Endodermal cell (in vitro differentiated cells): ENCODE measurements at regions not wholly inside any gene's neighbourhood (a gene's known extent, or its start where the extent isn't known, plus 50 kb on each side); places are given as distances from the start of the nearest gene placed in this dataset.

ENCODE experiments used
- DNase-seq: peaks from one replicate; pipeline ENCODE4 v3.0.0-alpha.2; 2017
- H3K27ac ChIP-seq: 2 replicates; pipeline ENCODE4 v1.5.1; 2013; ENCODE audit warnings: mild to moderate bottlenecking, low read depth, low read length, moderate library complexity
- H3K27me3 ChIP-seq: 2 replicates; pipeline ENCODE4 v1.6.1; 2013; ENCODE audit warnings: mild to moderate bottlenecking, low read length, moderate library complexity; ENCODE audit not compliant: insufficient read depth, control insufficient read depth, poor library complexity, severe bottlenecking
- H3K36me3 ChIP-seq: 2 replicates; pipeline ENCODE4 v1.7.0; 2013; ENCODE audit warnings: mild to moderate bottlenecking, low read length, moderate library complexity; ENCODE audit not compliant: control insufficient read depth, insufficient read depth
- H3K4me1 ChIP-seq: one replicate; pipeline ENCODE4 v1.7.0; 2013; ENCODE audit warnings: low read length; ENCODE audit not compliant: control insufficient read depth, insufficient read depth
- H3K4me3 ChIP-seq: 2 replicates; pipeline ENCODE4 v1.5.1; 2013; ENCODE audit warnings: mild to moderate bottlenecking, low read length, moderate library complexity
- H3K9ac ChIP-seq: 2 replicates; pipeline ENCODE4 v1.6.1; 2013; ENCODE audit warnings: mild to moderate bottlenecking, low read length, moderate library complexity; ENCODE audit not compliant: poor library complexity, severe bottlenecking; ENCODE audit errors: extremely low read depth
- H3K9me3 ChIP-seq: 2 replicates; pipeline ENCODE4 v1.6.1; 2013; ENCODE audit warnings: mild to moderate bottlenecking, low read length, moderate library complexity; ENCODE audit not compliant: control insufficient read depth
- H3K27ac Mint-ChIP-seq: 2 replicates; pipeline ENCODE4 v1.8.0; 2020; ENCODE audit warnings: mixed read lengths
- H3K27me3 Mint-ChIP-seq: 2 replicates; pipeline ENCODE4 v1.8.0; 2021; ENCODE audit warnings: mild to moderate bottlenecking, mixed read lengths; ENCODE audit not compliant: insufficient read depth
- H3K36me3 Mint-ChIP-seq: 2 replicates; pipeline ENCODE4 v1.8.0; 2020; ENCODE audit warnings: low read depth, mixed read lengths
- H3K4me1 Mint-ChIP-seq: 2 replicates; pipeline ENCODE4 v1.8.0; 2020; ENCODE audit warnings: mixed read lengths
- H3K4me3 Mint-ChIP-seq: 2 replicates; pipeline ENCODE4 v1.8.0; 2020; ENCODE audit warnings: mild to moderate bottlenecking, moderate library complexity, mixed read lengths
- H3K9me3 Mint-ChIP-seq: 2 replicates; pipeline ENCODE4 v1.8.0; 2020; ENCODE audit warnings: mild to moderate bottlenecking, mixed read lengths
- WGBS, 2 experiments: methylation state at CpG; one replicate each; pipeline versions ENCODE4 v1.1.5 to v1.1.7; 2013; ENCODE audit warnings: missing lambda C conversion rate in 2 of 2, mixed read lengths in 1 of 2; ENCODE audit not compliant: insufficient coverage in 1 of 2, insufficient read length in 1 of 2; 5-methylcytosine and 5-hydroxymethylcytosine counted together
- TF ChIP-seq, protein P1 (sequence below): fragments of 200-600 bp; sonication (generic); conservative IDR thresholded peaks from 2 replicates; pipeline ENCODE4 v1.5.0; 2021; ENCODE audit warnings: antibody characterized with exemption, mild to moderate bottlenecking

DNA sequence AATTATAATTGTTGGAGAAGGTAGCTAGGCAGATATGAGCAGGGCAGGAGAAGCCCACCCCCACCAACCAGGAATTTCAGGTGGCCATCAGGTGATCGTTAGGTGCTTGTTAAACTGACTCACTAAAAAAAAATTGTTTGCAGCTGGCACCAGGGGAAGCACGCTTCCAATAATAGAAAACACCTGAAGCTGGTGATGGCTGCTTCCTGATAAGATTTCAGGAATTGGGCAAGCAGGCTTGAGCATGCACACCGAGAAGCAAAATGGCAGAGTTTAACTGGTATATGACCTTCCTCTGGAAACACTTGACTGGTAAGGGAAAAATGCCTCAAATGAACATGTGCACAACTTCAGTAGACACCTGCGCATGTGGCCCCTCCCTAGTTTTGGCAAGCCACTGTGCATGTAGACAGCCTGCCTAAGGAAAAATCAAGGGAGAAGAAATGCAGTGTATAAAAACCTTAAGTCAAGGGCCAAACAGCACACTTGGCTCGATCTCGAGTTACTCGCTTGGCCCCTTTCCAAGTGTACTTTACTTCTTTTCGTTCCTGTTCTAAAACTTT lies 292.8 kb downstream of the CCDC85A start:
- H3K9me3 Mint-ChIP-seq = no peaks in the 10 kb centered on the region
- no peak overlapping the region for H3K4me3 ChIP-seq
- peaks cover 17% of the 10 kb centered on the region for H3K27me3 ChIP-seq
- H3K9ac ChIP-seq = no peak overlapping the region
- TF ChIP-seq, protein P1, sequence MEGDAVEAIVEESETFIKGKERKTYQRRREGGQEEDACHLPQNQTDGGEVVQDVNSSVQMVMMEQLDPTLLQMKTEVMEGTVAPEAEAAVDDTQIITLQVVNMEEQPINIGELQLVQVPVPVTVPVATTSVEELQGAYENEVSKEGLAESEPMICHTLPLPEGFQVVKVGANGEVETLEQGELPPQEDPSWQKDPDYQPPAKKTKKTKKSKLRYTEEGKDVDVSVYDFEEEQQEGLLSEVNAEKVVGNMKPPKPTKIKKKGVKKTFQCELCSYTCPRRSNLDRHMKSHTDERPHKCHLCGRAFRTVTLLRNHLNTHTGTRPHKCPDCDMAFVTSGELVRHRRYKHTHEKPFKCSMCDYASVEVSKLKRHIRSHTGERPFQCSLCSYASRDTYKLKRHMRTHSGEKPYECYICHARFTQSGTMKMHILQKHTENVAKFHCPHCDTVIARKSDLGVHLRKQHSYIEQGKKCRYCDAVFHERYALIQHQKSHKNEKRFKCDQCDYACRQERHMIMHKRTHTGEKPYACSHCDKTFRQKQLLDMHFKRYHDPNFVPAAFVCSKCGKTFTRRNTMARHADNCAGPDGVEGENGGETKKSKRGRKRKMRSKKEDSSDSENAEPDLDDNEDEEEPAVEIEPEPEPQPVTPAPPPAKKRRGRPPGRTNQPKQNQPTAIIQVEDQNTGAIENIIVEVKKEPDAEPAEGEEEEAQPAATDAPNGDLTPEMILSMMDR = no peak
- 92 to 100% methylated on average over 5 to 8 of the region's 8 CpGs for WGBS, 2 experiments
- peaks cover 19% of the 10 kb centered on the region for H3K4me1 Mint-ChIP-seq
- H3K36me3 Mint-ChIP-seq = no peaks in the 10 kb centered on the region
- no peaks in the 10 kb centered on the region for H3K36me3 ChIP-seq
- no peak overlapping the region for H3K4me3 Mint-ChIP-seq
- no peak overlapping the region for H3K27ac Mint-ChIP-seq
- no peak overlapping the region for H3K27ac ChIP-seq
- no peaks in the 10 kb centered on the region for H3K9me3 ChIP-seq
- no peak for DNase-seq
- H3K27me3 Mint-ChIP-seq = peaks cover 7% of the 10 kb centered on the region
- H3K4me1 ChIP-seq = peaks cover 6% of the 10 kb centered on the region

DNA sequence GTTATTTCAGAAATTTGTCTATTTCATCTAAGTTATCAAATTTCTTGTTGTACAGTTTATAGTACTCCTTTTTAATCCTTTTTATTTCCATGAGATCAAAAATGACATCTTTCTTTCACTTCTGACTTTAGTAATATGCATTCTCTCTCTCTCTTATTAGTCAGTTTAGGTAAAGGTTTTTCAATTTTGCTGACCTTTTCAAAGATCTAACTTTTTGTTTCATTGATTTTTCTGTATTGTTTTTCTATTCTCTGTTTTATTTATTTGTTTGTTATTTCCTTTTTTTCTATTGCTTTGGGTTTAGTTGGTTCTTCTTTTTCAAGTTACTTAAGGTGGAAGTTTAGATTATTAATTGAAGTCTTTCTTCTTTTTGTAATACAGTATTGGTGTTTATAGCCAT lies 294.2 kb downstream of the CCDC85A start:
- H3K4me1 Mint-ChIP-seq = peaks cover 22% of the 10 kb centered on the region
- no peaks in the 10 kb centered on the region for H3K36me3 Mint-ChIP-seq
- TF ChIP-seq, protein P1 = no peak
- no peak overlapping the region for H3K9ac ChIP-seq
- DNase-seq = no peak
- H3K4me3 ChIP-seq = no peak overlapping the region
- H3K27me3 Mint-ChIP-seq = peaks cover 7% of the 10 kb centered on the region
- no peak overlapping the region for H3K27ac ChIP-seq
- peaks cover 13% of the 10 kb centered on the region for H3K27me3 ChIP-seq
- no peaks in the 10 kb centered on the region for H3K9me3 Mint-ChIP-seq
- no peak overlapping the region for H3K4me3 Mint-ChIP-seq
- peaks cover 3% of the 10 kb centered on the region for H3K4me1 ChIP-seq
- H3K9me3 ChIP-seq = no peaks in the 10 kb centered on the region
- H3K36me3 ChIP-seq = no peaks in the 10 kb centered on the region
- no peak overlapping the region for H3K27ac Mint-ChIP-seq

DNA sequence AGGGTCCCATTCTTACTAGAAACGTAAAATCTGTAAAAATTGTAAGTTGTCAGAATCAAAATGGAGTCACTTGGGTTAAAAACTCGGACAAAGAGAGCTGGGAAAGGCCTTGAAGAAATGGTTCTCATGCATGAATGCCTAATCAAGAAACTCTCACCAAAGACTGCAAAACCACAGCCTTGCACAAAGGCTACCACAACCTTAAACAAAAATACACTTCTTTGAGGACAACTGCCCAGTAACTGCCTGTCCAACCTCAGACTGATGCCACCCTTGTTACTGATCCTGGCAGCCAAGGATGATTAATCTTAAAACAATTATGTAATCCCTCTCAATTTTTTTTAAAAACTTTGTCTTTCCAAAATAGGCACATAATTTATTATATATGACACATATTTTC lies 299.3 kb downstream of the CCDC85A start:
- TF ChIP-seq, protein P1 = no peak
- Mint-ChIP-seq H3K4me1 (peaks cover 2% of the 10 kb centered on the region), H3K36me3 (no peaks in the 10 kb centered on the region), H3K27ac (no peak overlapping the region), H3K4me3 (no peak overlapping the region), H3K9me3 (no peaks in the 10 kb centered on the region), H3K27me3 (no peaks in the 10 kb centered on the region)
- Histone ChIP-seq H3K4me1 (no peaks in the 10 kb centered on the region), H3K27me3 (no peaks in the 10 kb centered on the region), H3K4me3 (no peak overlapping the region), H3K36me3 (no peaks in the 10 kb centered on the region), H3K9ac (no peak overlapping the region), H3K9me3 (no peaks in the 10 kb centered on the region), H3K27ac (no peak overlapping the region)
- no peak for DNase-seq
- 89 to 95% methylated on average over 2 of the region's 2 CpGs for WGBS, 2 experiments
